LNCaP clone FGC (cell line): ENCODE measurements at regions not wholly inside any gene's neighbourhood (a gene's known extent, or its start where the extent isn't known, plus 50 kb on each side); places are given as distances from the start of the nearest gene placed in this dataset.

Source experiments
- DNase-seq: peaks from one replicate; pipeline ENCODE4 v3.0.0-alpha.2; 2011; ENCODE audit warnings: low read depth
- H3K4me3 ChIP-seq: 2 replicates; pipeline ENCODE4 v1.5.1; 2011; ENCODE audit warnings: mild to moderate bottlenecking, low read depth, low read length, control low read depth
- TF ChIP-seq, protein P1 (sequence below): IDR thresholded peaks from 2 replicates; pipeline ENCODE4 v1.5.1; 2012; ENCODE audit warnings: mild to moderate bottlenecking; ENCODE audit not compliant: control insufficient read depth, insufficient read depth; ENCODE audit errors: extremely low read depth

DNA sequence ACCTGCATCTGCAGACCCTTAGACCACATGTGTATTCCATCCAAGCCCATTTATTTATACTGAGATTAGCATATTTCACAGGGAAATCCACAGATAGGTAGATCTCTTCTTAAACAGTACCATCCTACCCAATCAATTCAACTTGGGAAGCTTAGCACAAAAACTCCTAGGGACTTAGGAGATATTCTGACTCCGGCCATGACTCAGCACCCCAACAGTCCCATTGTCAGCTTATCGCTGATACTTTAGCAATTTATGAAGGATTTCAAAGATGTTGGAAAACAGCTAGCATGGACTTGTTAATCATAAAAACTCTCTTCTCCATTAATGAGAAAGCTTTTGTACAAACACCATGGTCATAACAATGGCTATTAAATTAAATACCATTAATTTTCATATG, 236.2 kb upstream of the PREP start:
- TF ChIP-seq, protein P1, sequence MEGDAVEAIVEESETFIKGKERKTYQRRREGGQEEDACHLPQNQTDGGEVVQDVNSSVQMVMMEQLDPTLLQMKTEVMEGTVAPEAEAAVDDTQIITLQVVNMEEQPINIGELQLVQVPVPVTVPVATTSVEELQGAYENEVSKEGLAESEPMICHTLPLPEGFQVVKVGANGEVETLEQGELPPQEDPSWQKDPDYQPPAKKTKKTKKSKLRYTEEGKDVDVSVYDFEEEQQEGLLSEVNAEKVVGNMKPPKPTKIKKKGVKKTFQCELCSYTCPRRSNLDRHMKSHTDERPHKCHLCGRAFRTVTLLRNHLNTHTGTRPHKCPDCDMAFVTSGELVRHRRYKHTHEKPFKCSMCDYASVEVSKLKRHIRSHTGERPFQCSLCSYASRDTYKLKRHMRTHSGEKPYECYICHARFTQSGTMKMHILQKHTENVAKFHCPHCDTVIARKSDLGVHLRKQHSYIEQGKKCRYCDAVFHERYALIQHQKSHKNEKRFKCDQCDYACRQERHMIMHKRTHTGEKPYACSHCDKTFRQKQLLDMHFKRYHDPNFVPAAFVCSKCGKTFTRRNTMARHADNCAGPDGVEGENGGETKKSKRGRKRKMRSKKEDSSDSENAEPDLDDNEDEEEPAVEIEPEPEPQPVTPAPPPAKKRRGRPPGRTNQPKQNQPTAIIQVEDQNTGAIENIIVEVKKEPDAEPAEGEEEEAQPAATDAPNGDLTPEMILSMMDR: no peak
- no peak overlapping the region for H3K4me3 ChIP-seq
- no peak for DNase-seq

DNA sequence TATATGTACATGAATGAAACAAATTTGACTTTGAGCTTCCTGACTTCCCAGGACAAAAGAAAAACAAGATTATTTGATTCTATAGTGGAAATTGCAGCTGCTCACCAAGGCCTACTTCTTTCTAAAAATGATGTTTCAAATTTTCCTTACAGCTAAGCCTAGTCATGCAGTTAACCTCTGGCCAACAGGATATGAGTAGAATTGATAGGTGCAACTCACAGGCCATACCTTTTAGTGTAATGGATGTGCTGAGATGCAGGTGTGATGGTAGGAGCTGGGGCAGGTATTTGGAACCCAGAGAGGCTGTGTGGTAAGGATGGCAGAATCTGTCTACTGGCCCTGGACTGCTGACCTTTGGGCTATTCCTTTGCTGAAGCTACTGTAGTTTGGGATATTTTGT, 230.9 kb upstream of the PREP start:
- DNase-seq: no peak
- TF ChIP-seq, protein P1: no peak
- H3K4me3 ChIP-seq: no peak overlapping the region

DNA sequence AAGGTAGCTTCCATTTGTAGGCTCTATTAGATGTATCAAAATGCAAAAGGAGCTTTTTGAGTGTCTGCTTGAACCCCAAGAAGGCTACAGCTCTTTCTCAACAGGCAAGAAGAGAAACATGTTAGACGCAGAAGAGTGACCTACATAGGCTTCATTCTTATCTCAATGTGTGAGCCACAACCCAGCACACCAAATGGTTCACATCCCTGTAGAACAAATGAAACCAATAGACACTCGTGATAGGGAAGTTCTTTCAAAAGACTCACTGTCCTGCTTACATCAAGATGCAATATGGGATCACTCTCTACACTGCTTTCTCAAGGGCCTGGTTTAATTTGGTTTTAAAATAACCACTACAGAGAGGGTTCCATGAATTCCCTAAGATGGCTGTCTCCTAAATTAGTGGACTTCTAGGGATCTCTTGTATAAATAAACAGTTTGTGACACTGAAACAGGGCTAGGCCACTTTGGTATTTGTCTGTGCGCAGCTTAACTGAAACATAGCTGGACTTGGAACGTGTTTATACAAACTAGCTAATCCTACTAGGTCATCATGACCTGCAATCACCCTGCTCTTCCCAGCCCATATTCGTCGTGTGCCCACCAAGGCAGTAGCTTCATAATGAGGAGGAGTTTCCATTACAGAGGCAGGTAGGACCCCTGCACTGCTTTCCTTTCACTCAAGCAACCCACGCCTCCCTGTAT, 225.4 kb upstream of the PREP start:
- TF ChIP-seq, protein P1: no peak
- no peak for DNase-seq
- H3K4me3 ChIP-seq: no peak overlapping the region

DNA sequence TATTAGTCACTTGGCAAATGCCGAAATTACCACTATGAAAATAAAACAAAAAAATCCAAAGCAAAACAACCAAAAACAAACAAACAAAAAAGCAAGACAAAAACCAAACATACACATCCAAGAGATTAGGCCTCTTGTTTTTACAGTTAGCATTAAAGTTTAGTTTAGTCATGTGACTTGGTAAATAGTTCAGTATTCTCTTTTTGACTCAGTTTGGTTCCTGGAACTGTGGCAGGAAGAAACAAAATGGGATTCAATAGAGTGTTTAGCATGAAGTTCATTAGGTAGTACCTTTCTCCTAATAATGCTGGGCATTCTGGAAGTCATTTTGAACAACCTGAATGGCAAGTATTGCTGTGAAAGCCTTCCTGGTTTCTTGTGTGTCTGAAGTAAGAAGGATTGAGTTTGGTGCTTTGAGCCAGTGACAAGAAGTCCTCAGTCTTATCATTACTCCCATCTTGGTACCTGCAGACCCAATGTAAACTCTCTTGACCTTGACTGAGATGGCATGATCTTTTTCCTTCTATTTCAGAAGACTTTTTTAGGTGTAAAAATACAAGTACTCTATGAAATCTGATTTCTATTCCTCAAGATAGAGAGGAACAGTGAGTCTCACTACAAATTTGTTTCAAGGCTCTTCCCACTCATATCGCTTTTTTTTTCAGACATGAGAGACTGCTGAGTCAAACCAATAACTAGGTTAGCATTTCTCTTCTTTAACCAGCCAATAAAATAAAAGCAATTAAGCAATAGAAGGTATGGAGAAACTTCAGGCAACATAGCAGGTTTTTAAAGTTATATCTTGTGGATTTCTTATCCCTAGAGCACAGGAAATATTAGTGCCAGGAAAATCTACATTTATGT, 223.6 kb upstream of the PREP start:
- TF ChIP-seq, protein P1: no peak
- H3K4me3 ChIP-seq: no peak overlapping the region
- no peak for DNase-seq

DNA sequence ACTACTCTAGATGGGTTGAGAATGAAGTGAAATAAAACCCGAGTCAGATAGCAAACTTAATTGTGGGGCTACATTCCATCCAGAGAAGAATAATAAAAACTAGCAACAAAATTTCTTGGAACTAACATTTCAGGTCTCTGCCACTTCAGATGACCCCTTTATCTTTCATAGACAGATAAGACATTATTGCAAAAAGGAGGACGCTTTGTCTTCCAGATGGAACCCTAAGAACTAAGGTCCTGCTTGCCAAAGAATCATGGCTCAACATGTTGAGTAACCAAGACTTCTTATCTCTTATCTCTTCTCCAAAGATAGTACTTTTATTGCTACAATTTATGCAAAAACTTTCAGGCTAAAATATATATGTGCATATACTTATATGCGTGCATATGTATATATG, 221.1 kb upstream of the PREP start:
- no peak overlapping the region for H3K4me3 ChIP-seq
- TF ChIP-seq, protein P1: no peak
- DNase-seq: no peak

DNA sequence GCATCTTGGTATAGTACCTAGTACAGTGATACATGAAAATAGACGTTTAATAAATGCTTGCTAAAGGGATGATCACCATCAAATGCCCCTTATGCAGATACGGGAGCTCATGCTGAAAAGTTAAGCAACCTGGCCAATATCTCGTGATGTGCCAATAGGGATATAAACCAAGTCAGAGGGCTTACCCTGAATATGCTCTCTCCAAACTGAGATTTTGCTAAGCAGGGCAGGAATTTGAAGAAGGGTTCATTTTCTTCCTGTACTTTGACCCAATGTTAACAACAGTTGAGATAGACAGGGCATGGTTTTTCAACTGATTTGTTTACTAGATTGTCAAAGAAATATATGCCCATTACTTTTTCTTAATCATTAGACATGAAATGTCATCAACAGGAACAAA, 219.3 kb upstream of the PREP start:
- H3K4me3 ChIP-seq: no peak overlapping the region
- TF ChIP-seq, protein P1: no peak
- DNase-seq: no peak
